OCI-LY1 (cell line): ENCODE measurements at regions not wholly inside any gene's neighbourhood (a gene's known extent, or its start where the extent isn't known, plus 50 kb on each side); places are given as distances from the start of the nearest gene placed in this dataset.

Experiments
- H2AFZ ChIP-seq: fragments of 200-600 bp; sonication (generic), shearing (Covaris generic); 2 replicates; pipeline ENCODE4 v1.6.0; 2014; ENCODE audit warnings: antibody characterized with exemption, mild to moderate bottlenecking, low read length
- H3F3A ChIP-seq: fragments of 200-600 bp; sonication (generic), shearing (Covaris generic); 2 replicates; pipeline ENCODE4 v1.6.0; 2014; ENCODE audit warnings: mild to moderate bottlenecking, antibody characterized with exemption, low read length, moderate library complexity; ENCODE audit not compliant: insufficient read depth
- H3K27ac ChIP-seq: fragments of 200-600 bp; sonication (generic); 2 replicates; pipeline ENCODE4 v1.5.1; 2014; ENCODE audit warnings: low read length, mixed run types, mild to moderate bottlenecking, low read depth; ENCODE audit not compliant: poor library complexity, severe bottlenecking
- H3K27me3 ChIP-seq: fragments of 200-600 bp; sonication (generic); 2 replicates; pipeline ENCODE4 v1.6.0; 2014; ENCODE audit warnings: antibody characterized with exemption, mild to moderate bottlenecking, low read length, moderate library complexity; ENCODE audit not compliant: insufficient read depth
- H3K36me3 ChIP-seq: fragments of 200-600 bp; sonication (generic); 2 replicates; pipeline ENCODE4 v1.6.1; 2014; ENCODE audit warnings: mild to moderate bottlenecking, antibody characterized with exemption, low read length, moderate library complexity, mixed read lengths; ENCODE audit not compliant: insufficient read depth
- H3K4me1 ChIP-seq: fragments of 200-600 bp; sonication (generic); 2 replicates; pipeline ENCODE4 v1.5.1; 2014; ENCODE audit warnings: mild to moderate bottlenecking, low read length, moderate library complexity; ENCODE audit not compliant: insufficient read depth, severe bottlenecking
- H3K4me2 ChIP-seq: fragments of 200-600 bp; sonication (generic), shearing (Covaris generic); 2 replicates; pipeline ENCODE4 v1.6.1; 2014; ENCODE audit warnings: low read length
- H3K4me3 ChIP-seq: fragments of 200-600 bp; sonication (generic); 2 replicates; pipeline ENCODE4 v1.5.1; 2014; ENCODE audit warnings: low read length, low read depth, mild to moderate bottlenecking, mixed read lengths; ENCODE audit not compliant: poor library complexity, severe bottlenecking
- H3K79me2 ChIP-seq: fragments of 200-600 bp; shearing (Covaris generic); 2 replicates; pipeline ENCODE4 v1.6.1; 2016; ENCODE audit warnings: mixed run types, low read length, mixed read lengths; ENCODE audit not compliant: insufficient read depth
- H3K9ac ChIP-seq: fragments of 200-600 bp; sonication (generic), shearing (Covaris generic); 2 replicates; pipeline ENCODE4 v1.6.1; 2014; ENCODE audit warnings: mild to moderate bottlenecking, low read length, mixed read lengths
- H3K9me2 ChIP-seq: fragments of 200-600 bp; sonication (generic), shearing (Covaris generic); 2 replicates; pipeline ENCODE4 v1.6.1; 2014; ENCODE audit warnings: low read depth, mild to moderate bottlenecking, low read length, mixed read lengths
- H3K9me3 ChIP-seq: fragments of 200-600 bp; shearing (Covaris generic); 2 replicates; pipeline ENCODE4 v1.6.1; 2014; ENCODE audit warnings: low read length, mixed read lengths
- H4K20me1 ChIP-seq: fragments of 200-600 bp; sonication (generic), shearing (Covaris generic); 2 replicates; pipeline ENCODE4 v1.6.0; 2016; ENCODE audit warnings: mild to moderate bottlenecking, low read length; ENCODE audit not compliant: insufficient read depth
- EZH2 ChIP-seq: fragments of 200-600 bp; sonication (generic), shearing (Covaris generic); IDR thresholded peaks from 2 replicates; pipeline ENCODE4 v1.8.0; 2017; ENCODE audit warnings: borderline replicate concordance, mixed run types, mild to moderate bottlenecking, antibody characterized with exemption, low read length, moderate library complexity, mixed read lengths
- TF ChIP-seq, protein P1 (sequence below): fragments of 200-600 bp; sonication (generic), shearing (Covaris generic); IDR thresholded peaks from 2 replicates; pipeline ENCODE4 v1.5.1; 2017; ENCODE audit warnings: mild to moderate bottlenecking, antibody characterized with exemption, low read length, moderate library complexity, mixed read lengths

DNA sequence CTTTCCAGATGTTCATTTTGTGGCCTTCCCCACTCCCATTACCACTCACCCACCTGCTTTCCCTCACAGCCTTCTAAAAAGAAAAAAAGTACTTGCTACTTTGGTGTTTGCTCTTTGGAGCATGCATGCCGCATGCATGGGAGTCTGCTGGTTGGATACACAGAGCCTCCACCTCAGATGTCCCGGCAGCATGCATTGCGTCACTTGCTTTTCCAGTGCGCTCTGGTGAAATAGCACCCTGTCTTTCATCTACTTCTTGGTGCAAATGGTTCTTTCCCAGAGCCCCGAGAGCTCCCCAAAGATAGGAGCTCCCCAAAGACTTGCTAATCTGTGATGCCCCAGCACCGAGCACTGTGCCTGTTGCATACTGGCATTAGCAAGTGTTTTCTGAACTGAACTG is 333.2 kb upstream of the ZNF507 start:
- Histone ChIP-seq H3K36me3 (no peaks in the 10 kb centered on the region), H3K27me3 (no peaks in the 10 kb centered on the region), H3K27ac (no peak overlapping the region), H4K20me1 (no peaks in the 10 kb centered on the region), H2AFZ (no peak overlapping the region), H3K4me1 (no peaks in the 10 kb centered on the region), H3K9me3 (no peaks in the 10 kb centered on the region), H3K4me2 (no peak overlapping the region), H3K4me3 (no peak overlapping the region), H3K9me2 (no peaks in the 10 kb centered on the region), H3K9ac (no peak overlapping the region), H3F3A (no peaks in the 10 kb centered on the region), H3K79me2 (no peaks in the 10 kb centered on the region)
- TF ChIP-seq EZH2, result no peak
- TF ChIP-seq, protein P1, sequence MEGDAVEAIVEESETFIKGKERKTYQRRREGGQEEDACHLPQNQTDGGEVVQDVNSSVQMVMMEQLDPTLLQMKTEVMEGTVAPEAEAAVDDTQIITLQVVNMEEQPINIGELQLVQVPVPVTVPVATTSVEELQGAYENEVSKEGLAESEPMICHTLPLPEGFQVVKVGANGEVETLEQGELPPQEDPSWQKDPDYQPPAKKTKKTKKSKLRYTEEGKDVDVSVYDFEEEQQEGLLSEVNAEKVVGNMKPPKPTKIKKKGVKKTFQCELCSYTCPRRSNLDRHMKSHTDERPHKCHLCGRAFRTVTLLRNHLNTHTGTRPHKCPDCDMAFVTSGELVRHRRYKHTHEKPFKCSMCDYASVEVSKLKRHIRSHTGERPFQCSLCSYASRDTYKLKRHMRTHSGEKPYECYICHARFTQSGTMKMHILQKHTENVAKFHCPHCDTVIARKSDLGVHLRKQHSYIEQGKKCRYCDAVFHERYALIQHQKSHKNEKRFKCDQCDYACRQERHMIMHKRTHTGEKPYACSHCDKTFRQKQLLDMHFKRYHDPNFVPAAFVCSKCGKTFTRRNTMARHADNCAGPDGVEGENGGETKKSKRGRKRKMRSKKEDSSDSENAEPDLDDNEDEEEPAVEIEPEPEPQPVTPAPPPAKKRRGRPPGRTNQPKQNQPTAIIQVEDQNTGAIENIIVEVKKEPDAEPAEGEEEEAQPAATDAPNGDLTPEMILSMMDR, result no peak

DNA sequence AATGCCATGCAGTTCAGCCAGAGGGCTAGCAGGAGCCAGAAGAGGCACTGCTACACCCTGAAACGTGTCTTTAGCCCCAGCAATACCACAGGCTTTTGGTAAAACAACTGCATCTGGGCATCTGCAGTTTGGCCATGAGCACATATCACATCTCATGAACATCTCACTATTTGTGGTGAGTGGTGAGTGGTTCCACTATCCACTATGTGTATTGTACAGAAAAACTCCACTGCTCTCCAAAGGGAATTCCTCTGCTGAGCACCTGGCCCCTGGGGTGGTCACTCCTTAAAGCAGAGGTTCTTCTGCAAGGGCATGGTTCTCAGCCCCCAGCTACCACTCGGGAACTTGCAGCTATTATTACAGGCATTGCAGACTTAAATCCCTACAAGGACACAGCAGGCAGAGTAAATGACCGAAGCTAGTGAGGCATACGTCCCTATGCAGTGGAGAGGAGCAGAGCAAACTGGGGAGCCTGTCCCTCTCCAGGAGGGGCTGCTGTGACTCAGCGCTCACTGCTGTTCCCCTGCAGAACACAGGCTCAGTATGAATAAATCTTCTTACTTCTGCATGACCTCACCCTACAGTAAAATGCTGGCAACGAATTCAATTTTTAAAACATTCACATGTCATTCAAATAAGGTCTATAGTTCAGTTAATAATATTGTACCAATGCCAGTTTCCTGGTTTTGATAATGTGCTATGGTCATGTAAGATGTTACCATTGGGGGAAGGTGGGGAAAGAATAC is 332.4 kb upstream of the ZNF507 start:
- Histone ChIP-seq H3K9me2 (no peaks in the 10 kb centered on the region), H3K9me3 (no peaks in the 10 kb centered on the region), H3K27ac (no peak overlapping the region), H3K9ac (no peak overlapping the region), H3K4me1 (no peaks in the 10 kb centered on the region), H3K27me3 (no peaks in the 10 kb centered on the region), H3K36me3 (no peaks in the 10 kb centered on the region), H3K4me3 (no peak overlapping the region), H2AFZ (no peak overlapping the region), H4K20me1 (no peaks in the 10 kb centered on the region), H3K79me2 (no peaks in the 10 kb centered on the region), H3K4me2 (no peak overlapping the region), H3F3A (no peaks in the 10 kb centered on the region)
- no peak for TF ChIP-seq EZH2
- TF ChIP-seq, protein P1, result no peak

DNA sequence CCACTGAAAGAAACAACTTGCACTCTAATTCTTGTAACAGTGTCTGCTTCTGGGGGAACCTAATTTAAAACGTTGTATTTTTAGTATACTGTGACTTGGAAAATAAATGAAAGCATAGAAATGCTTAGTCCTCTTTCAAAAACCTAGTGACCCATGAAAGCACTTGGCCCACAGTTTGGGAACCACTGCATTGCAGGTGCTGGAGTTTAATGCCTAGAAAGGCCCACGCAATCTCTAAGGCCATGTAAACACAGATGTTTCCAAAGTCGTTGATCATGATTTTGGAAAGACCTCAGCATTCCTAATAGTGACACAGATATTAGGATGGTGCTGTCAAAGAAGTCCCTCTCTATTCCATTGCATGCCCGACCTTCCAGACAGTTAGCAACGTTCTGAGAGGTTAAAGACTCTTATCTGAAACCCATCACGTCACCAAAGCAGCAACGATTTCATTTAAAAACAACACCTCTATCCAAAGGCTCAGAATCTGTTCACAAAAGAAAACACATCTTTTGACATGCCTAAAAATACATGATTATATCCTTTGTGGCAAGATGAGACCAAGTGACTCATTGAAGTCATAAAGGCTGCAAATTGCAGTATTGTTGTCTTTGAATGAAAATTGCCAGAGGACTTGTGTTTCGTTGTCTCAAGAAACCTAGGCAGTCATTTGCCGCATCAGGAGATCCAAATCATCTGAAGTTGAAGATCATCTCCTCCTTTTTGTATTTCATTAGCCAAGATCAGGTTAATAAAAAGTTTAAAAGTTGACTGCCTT is 328.0 kb upstream of the ZNF507 start:
- Histone ChIP-seq H3K4me1 (no peaks in the 10 kb centered on the region), H3K4me2 (no peak overlapping the region), H4K20me1 (no peaks in the 10 kb centered on the region), H3K36me3 (no peaks in the 10 kb centered on the region), H3K4me3 (no peak overlapping the region), H3F3A (no peaks in the 10 kb centered on the region), H3K79me2 (no peaks in the 10 kb centered on the region), H3K9me3 (no peaks in the 10 kb centered on the region), H2AFZ (no peak overlapping the region), H3K9me2 (no peaks in the 10 kb centered on the region), H3K27ac (no peak overlapping the region), H3K27me3 (no peaks in the 10 kb centered on the region), H3K9ac (no peak overlapping the region)
- TF ChIP-seq EZH2, result no peak
- TF ChIP-seq, protein P1, result no peak
